NCI-H2107 treated with DMSO at 0.1 percent for 48 hours (cell line): ENCODE measurements at regions not wholly inside any gene's neighbourhood (a gene's known extent, or its start where the extent isn't known, plus 50 kb on each side); places are given as distances from the start of the nearest gene placed in this dataset.

Source experiments
- DNase-seq: peaks from one replicate; lab custom pipeline; 2025; ENCODE audit not compliant: unreplicated experiment; lab: John Stamatoyannopoulos, UW

DNA sequence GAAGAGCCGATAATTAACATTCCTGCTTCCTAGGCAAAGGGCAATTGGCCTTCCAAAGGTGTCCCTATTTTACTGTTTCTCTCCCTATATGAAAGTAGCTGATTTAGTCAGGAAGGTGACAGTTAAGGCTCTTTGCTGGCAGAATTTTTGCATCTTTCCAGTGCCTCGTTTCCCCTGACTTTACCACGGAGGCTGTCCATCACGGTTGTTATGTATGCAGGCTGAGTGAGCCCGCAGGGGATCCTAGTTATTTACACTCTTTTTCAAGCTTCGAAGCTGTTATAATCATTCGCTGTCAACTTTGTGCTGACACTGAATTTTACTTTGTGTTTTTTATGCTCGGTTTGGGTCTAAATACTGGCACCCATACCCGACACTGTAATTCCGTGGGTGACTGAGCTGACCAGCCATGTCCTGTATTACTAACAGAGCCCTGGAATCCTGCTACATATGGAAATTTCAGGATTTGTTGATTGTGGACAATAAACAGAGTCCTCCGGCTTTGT lies 713.8 kb upstream of the FANCL start:
- no peak for DNase-seq

DNA sequence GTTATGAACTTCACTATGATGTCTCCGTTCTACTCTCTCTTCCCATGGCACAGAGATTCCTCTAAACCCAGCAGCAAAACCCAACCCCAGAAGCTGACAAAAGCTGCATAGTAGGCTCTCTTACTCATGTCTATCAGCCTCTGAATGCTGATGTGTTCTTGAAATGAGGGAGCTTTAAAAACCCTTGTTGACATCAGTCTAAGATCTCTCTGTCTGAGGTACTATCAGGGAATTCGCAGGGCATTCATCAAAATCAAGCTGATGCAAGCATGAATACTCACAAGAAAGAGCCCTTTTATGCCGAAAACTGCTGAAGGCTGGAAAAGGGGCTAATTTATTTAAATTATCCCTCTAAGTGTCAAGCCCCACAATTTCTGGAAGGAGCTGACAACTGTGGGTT lies 710.6 kb upstream of the FANCL start:
- no peak for DNase-seq

- DNase-seq, result no peak
These were observed 709.8 kb upstream of the FANCL start for GRCh38 chr2:58950795-58951462.

DNA sequence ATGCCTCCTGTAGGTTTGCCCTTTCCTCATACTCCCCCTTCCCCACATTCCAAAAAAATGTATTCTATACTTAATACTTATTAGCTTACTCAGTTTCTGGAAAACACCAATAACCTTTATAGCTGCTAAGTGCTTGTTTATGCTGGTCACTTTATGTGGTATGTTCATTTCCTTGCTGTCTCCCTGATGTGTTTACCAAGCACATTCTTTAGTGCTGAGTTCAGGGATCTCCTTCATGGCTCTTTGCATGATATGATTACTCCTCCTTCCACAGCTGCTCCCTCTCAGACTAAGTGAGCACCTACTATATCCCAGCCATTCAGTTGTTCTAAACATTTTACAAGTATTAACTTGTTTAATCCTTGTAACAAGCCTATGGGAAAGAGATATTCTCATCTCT lies 698.3 kb upstream of the FANCL start:
- DNase-seq, result no peak

DNA sequence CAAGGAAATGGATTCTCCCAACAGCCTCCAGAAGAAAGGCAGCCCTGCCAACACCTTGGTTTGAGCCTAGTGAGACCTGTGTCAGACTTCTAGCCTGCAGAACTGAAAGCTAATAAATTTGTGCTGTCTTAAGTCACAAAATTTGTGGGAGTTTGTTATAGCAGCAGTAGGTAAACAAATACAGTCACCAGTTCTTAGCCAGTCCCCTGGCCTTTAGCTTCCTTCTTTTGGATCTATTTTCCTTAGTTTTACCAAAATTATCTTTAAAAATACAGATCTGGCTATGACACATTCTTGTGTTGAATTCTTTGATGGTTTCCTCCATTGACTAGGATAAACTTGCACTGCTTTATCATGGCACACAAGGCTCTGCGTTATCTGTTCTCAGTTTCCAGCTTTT lies 697.9 kb upstream of the FANCL start:
- no peak for DNase-seq

GRCh38 chr2:58932801-58933200 lies 691.7 kb upstream of the FANCL start:
- DNase-seq, result no peak

DNA sequence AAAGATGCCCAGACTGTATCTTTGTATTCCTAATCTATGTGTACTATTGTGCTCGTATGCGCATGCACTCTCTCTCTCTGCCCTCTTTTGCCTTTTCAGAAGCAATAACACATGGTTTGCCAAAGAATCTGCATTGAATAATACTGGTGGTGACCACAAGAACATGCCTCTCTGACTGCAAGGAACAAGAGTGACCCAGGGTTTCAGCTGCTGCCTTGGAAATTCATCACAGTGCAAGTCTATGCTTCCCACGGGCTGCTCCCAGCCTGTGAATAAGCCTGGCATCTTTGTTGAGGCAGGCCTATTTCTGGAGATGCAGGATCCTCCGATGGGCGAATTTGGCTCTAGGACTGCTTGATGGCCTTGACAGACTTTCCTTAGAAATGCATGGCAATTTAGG lies 689.4 kb upstream of the FANCL start:
- DNase-seq, result no peak

DNA sequence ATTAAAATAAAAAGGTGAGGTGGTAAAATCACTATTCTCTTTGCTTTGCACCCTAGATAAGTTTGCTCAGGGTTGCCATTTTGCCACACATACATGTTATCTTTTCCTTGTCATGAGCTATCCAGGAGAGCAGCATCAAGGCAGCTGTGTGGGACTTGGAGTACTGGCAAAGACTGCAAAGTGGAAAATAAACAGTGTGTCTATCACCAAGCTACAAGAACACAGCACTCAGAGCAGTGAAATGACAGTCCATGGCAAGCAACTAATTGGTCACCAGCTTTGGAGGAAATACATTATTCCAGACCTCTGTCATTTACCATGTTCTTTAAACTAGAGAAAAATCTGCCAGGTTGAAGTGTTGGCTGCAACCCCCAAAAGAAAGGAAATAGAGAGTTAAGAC lies 687.8 kb upstream of the FANCL start:
- DNase-seq, result no peak

DNA sequence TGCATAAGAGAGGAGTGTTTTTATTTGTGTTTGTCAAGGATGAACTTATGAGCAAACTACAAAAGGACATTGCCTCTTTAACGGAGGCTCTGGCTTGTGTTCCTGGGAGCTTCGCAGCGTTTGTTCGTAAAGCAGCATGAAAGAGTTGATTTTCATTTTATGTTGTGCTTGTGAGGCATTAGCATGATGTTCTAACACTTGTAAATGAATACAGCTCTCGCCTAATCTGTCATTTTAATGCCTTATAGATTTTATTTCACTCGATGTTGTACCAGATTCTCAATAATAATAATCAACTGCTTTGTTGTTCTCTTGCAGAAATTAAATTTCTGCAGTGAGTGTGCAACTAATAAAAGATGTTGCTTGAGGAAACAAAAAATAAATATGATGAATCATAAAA lies 687.3 kb upstream of the FANCL start:
- DNase-seq, result no peak

GRCh38 chr2:58926112-58926511 lies 685.0 kb upstream of the FANCL start:
- DNase-seq, result no peak

GRCh38 chr2:58925676-58926081 lies 684.6 kb upstream of the FANCL start:
- no peak for DNase-seq

DNA sequence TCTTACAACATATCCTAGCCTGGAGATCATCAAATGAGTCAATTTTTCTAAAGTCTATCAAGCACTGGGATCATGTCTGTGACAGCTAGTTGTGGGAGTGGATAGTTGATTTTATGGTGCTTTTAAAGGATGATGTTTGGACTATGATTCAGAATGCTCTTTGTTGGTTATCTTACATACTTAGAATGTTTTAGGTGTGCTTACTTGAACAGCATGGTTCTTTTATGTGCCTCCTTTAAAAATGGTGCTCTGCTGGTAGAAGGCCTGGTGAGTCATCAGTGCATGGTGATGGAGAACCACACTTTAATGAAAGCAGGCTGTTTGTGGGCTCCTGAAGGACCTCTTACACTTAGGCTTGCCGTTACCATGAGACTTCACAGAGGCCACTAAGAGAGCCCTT lies 682.7 kb upstream of the FANCL start:
- peak; percentile 63 for DNase-seq

DNA sequence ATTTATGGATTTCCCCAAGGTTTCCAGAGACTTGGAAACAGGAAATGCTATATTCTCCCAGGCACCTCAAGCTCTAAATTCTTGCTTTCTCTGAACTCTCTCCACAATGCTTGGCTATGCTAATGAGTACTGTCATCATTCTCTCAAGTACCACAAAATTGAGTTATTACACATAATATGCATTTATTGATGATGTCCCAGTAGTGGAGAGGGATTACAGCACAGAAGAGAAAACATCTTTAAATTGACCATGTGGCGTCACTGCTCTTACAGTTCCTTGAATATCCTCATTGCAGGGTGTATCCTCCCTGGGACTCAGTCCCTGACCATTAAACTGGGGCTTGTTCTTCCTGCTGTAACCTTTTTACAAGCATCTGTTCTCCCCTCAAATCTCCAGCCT lies 681.1 kb upstream of the FANCL start:
- DNase-seq, result no peak

DNA sequence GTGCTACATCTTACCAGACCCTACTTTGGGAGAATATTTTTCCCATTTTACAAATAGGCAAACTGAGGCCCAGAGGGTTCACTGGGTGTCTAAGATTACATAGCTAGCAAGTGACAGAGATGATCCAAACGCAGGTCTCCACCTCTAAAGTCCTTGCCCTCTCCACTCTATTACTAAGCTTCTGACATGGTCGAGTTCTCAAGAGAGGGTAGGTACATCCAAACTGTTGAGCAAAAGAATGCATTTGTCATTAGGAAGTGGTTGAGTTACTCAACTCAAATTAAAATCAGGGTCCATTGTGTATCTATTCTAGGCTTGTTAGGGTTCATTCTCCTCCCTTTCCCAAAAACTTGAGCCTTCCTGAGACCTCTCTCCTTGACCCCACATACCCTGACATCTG lies 680.6 kb upstream of the FANCL start:
- DNase-seq, result no peak

DNA sequence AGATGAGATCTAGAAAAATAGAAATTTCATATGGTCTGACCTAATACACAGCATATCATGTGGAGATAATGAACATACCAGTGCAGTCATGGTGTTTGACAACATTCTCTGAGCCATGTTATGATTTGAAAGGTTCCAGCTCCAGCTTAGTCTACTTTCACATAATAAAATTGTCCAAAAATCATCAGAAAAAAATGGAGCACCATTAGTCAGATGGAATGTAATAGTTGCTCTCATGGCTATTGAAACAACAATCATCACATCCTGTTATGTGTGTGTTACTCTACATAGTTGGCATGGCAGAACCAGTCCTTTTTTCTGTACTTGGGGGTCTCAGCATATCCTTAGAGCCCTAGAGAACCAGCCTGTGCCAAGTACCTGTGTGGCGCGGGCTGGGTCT lies 678.9 kb upstream of the FANCL start:
- DNase-seq, result no peak

GRCh38 chr2:58919316-58919715 lies 678.2 kb upstream of the FANCL start:
- no peak for DNase-seq

DNA sequence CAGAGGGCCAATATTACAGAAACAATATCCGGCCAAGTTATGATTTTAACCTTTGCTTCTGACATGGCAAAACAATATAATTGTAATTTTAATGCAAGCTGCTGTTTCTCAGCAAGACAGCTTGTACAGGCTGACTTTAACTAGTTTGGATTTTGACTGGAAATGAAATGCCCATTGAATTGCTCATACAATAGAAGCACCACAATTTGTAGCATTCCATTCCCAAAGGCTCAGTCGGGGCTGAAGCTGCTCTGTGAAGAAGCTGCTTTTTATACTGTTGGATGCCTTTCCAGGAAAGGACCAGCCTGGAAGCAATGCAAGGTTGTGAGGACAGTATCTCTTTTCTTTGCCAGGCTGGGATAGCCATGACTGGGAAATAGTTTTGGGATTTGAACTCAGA lies 677.0 kb upstream of the FANCL start:
- no peak for DNase-seq

- no peak for DNase-seq
These were observed 676.5 kb upstream of the FANCL start for GRCh38 chr2:58917596-58917995.

DNA sequence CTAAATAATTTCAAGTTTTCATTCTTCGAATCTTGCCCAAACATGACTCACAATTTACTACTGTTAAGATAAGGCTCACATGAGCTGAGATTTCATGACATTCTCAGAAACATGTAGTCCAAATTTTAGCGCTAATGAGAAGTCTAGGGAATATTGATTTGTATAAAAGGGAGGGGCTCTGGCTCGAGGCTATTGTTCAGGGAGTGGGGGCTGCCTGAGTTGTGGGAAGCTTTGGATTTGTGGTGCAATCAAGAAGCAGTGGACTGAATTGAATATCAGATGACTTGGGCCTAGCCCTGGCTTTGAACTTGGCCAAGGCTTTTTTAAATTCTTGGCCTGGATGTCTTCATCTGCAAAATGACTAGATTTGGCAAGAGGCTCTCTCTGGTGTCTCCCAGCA lies 674.9 kb upstream of the FANCL start:
- no peak for DNase-seq

DNA sequence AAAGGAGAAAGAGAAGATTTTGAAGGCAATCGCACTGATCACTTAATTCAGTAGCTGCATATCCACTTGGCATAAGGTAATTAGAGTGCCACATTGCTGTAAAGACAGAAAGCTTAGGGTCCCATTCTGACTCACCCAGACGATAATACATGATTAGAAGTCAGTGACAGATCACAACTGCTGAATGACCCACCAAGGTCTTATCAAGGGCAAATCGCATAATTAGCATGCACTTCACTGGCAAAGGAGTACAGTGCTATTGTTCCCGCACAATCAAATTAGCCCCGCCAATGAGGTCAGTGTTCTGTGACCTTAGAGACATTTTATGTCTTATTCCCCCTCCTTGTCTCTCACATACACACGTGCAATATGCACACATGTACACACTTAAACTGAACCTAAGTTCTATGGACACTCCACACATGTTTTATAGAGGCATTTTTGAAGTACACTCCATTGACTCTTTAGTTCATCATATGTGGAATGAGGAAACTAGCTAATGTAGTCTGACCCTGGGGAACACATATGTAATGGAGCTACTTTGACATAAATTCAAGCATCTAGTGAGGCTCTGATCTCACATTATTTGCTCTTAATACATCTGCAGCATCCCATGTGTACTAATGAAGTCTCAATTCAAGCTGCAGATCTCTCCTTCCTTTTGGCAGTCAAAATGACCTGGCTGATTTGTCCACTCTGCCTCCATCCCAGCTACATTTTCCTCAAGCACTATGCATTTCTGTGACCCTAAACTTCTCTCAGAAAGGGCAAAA lies 673.8 kb upstream of the FANCL start:
- no peak for DNase-seq

DNA sequence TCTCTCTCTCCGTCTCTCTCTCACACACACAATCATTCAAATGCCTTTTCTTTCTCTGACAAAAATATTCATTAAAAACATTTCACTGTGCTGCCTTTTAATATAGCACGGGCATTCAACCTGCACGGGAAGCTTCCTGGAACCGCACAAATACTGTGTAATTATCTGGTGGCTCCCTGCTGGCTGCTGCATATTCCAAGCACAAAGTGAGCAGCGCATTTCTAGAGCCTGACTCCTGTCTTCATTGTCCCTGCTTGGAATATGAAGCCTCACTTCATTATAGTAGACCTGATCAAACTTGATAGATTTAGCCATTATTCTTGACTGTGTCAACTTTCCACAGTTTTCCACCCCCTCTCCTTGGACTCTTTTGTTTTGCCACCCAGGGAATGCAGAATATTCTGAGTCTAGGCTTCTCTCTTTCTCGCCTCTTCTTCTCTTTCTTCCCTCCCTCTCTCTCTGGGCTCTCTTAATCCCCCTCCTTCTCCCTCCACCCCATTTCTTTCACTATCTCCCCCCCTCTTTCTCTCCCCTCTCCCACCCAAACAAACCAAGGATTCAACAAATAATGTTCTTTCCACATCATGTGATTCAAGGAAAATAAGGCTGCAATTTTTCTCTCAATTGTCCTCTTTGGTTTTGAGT lies 672.1 kb upstream of the FANCL start:
- DNase-seq, result peak; percentile 84

DNA sequence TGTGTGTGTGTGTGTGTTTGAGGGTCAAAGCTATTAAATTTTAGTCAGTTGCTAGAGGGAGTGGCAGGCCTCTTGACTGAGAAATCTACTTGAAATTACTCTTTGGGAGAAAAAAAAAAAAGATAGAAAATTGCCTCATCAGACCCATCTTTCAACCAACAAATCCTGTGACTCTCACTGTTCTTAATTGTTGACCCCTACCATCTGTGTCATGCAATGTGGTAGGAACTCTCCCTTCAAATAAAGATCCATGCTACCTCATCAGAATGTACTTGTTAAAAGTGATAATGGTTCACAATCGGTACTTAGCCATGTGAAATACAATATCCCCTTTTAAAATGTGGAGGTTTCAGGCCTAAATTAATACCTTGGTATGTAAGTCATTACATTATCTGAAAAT lies 670.8 kb upstream of the FANCL start:
- DNase-seq, result no peak
